ENCODE measurements at regions not wholly inside any gene's neighbourhood (a gene's known extent, or its start where the extent isn't known, plus 50 kb on each side); places are given as distances from the start of the nearest gene placed in this dataset.

DNA sequence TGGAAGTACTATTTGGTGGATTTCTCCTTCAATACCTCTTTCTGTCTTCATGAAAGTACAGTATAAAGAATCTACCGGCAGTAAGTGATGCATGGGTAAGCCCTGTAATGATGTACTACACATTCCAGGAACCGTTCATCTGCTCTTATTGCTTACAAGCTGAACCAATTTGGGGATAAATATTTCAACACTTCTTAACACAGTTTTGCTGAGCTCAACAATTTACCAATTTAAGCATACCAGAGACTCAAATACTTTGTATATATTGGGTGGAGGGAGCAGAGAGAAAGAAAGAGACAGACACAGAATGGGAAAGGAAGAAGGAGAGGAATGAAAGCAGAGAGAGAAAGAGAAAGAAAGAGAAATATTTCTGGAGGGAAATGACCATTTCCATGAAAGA lies 821.1 kb upstream of the FLRT2 start:
- Histone ChIP-seq H3K27ac (no peak overlapping the region), H3K27me3 (no peaks in the 10 kb centered on the region), H3K4me3 (no peak overlapping the region), H3K4me1 (no peaks in the 10 kb centered on the region), H3K36me3 (no peaks in the 10 kb centered on the region), H3K9me3 (no peaks in the 10 kb centered on the region)
- no peak for FAIRE-seq
- TF ChIP-seq, protein P1, sequence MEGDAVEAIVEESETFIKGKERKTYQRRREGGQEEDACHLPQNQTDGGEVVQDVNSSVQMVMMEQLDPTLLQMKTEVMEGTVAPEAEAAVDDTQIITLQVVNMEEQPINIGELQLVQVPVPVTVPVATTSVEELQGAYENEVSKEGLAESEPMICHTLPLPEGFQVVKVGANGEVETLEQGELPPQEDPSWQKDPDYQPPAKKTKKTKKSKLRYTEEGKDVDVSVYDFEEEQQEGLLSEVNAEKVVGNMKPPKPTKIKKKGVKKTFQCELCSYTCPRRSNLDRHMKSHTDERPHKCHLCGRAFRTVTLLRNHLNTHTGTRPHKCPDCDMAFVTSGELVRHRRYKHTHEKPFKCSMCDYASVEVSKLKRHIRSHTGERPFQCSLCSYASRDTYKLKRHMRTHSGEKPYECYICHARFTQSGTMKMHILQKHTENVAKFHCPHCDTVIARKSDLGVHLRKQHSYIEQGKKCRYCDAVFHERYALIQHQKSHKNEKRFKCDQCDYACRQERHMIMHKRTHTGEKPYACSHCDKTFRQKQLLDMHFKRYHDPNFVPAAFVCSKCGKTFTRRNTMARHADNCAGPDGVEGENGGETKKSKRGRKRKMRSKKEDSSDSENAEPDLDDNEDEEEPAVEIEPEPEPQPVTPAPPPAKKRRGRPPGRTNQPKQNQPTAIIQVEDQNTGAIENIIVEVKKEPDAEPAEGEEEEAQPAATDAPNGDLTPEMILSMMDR (IDR thresholded peaks at IDR 0.05), result no peak
- ATAC-seq, result no peak
- intact Hi-C loops (cut with DNase I), result no loop called here
- no peak for DNase-seq
- WGBS, 2 donors, result 75 to 85% methylated on average over 2 of the region's 2 CpGs

DNA sequence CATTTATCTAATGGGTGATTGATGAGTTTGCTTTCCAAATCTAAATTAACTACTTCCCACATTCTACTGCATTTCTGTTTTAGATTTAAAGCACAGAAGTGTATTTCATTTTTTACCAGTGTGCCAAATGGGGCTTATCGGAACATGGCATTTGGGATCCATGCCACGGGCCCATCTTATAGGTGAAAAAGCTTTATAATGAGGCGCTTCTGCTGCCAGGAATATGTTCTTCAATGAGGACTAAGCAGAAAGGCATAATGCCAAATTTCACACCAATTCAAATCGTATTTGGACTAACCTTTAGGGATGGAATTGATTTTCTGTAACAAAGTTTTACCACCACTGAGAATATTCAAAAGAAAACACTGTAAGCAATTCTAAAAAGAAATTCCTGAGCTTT lies 803.5 kb upstream of the FLRT2 start:
- Histone ChIP-seq H3K27ac (no peak overlapping the region), H3K4me3 (no peak overlapping the region), H3K4me1 (no peaks in the 10 kb centered on the region), H3K36me3 (no peaks in the 10 kb centered on the region), H3K9me3 (no peaks in the 10 kb centered on the region), H3K27me3 (no peaks in the 10 kb centered on the region)
- ATAC-seq, result no peak
- DNase-seq, result no peak
- intact Hi-C loops (cut with DNase I), result no loop called here
- TF ChIP-seq, protein P1 (IDR thresholded peaks at IDR 0.05), result no peak
- 49 to 53% methylated on average over 4 of the region's 4 CpGs for WGBS, 2 donors
- FAIRE-seq, result no peak

DNA sequence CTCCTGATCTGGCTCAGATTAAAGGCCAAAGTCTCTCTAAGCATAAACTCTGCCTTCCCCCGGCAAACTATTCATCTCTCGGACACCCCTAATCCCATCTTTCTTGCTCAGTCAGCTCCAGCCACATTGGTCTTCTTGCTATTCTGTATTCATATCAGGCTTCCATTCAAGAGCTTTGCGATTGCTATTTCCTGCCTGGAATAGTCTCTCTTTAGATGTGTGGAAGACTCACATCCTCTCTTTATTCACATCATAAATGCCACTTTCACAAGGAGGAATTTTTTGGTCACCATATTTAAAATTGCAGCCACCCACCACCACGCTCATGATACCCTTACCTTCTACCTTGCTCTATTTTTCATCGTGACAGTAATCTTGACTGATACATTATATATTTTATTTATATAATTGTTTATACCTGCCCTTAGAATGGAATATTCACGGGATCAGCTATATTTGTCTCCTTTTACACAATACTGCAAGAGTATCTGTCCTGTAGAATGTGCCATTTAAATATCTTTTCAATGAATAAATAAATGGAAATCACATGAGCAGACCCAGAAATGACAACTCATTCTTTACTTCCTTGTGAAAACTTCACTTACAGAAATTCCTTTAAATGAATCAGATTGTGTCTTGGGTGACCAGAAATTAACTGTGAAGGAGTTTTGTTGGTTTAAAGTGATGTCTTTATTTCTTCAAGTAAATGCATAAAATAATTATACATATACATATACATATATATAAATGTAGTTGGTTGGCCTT lies 780.6 kb upstream of the FLRT2 start:
- no peak for ATAC-seq
- Histone ChIP-seq H3K27me3 (no peaks in the 10 kb centered on the region), H3K4me1 (peaks cover 0 to 7% (median 0%) of the 10 kb centered on the region in 3 donors), H3K9me3 (no peaks in the 10 kb centered on the region), H3K4me3 (no peak overlapping the region), H3K27ac (no peak overlapping the region), H3K36me3 (no peaks in the 10 kb centered on the region)
- DNase-seq, result no peak
- WGBS, 2 donors, result 94 to 95% methylated on average over 6 of the region's 6 CpGs
- intact Hi-C loops (cut with DNase I), result no loop called here
- FAIRE-seq, result no peak
- TF ChIP-seq, protein P1 (IDR thresholded peaks at IDR 0.05), result no peak

DNA sequence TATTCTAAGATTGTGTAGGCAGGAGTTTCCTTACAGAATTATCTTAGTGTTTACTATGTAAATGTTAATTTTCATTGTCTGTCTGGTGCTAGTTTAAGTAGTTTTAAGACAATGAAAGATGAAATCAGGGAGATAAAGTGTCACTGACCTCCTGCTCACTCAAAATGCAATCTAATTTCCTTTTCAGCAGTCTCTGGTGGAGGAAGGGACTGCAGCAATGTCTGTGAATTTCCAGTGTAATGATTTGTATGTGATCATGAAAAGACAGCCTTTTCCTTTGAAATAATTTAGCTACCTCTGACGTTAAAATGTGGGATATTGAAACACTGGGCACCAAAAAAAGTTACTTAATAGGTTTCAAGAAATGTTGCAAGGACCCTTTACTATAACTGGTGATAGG lies 779.7 kb upstream of the FLRT2 start:
- Histone ChIP-seq H3K4me1 (peaks cover 0 to 7% (median 0%) of the 10 kb centered on the region in 3 donors), H3K9me3 (no peaks in the 10 kb centered on the region), H3K27me3 (no peaks in the 10 kb centered on the region), H3K4me3 (peak overlapping the region in 1 of 4 donors; percentile 24), H3K36me3 (no peaks in the 10 kb centered on the region), H3K27ac (no peak overlapping the region)
- 8% methylated on average over 1 of the region's 1 CpG for WGBS, 2 donors
- TF ChIP-seq, protein P1 (IDR thresholded peaks at IDR 0.05), result no peak
- intact Hi-C loops (cut with DNase I), result no loop called here
- FAIRE-seq (no peak), DNase-seq (no peak), ATAC-seq (peak; percentile 28 to 59 (median 55))
